ENCODE measurements at regions not wholly inside any gene's neighbourhood (a gene's known extent, or its start where the extent isn't known, plus 50 kb on each side); places are given as distances from the start of the nearest gene placed in this dataset.

DNA sequence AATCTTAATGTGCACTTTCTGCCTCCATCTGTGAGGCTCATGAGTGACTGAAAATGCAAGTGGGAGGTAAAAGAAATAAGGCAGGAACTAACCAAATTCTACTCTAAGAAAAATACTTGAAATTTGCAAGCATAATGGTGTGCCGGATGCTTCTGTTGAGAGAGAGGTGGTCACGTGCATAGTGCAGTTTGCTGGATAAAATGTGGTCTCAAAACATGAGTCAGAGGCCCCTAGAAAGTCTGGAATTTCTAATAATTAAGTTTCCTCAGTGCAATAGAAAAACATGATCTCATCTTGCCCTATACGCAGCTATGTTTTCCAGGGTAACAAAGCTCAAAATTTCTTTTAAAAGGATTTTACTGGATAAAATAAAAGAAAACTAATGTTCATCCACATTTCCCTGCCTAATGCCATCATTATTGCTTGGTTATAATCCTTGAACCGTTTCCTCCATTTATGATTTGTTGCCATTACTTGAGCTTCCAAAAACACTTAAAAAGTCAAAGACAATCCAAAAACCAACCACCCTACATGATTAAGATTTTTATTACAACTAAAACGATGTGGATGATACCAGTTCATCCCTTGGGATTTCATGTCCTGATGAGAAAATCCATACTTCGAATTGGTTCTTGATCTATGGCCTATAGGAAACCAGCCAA, 351.7 kb upstream of the ARID1B start (continued):
- TF ChIP-seq CREB1 (CRISPR knock-in tag; IDR thresholded peaks at IDR 0.05; ENCODE audit: low read depth): no peak

DNA sequence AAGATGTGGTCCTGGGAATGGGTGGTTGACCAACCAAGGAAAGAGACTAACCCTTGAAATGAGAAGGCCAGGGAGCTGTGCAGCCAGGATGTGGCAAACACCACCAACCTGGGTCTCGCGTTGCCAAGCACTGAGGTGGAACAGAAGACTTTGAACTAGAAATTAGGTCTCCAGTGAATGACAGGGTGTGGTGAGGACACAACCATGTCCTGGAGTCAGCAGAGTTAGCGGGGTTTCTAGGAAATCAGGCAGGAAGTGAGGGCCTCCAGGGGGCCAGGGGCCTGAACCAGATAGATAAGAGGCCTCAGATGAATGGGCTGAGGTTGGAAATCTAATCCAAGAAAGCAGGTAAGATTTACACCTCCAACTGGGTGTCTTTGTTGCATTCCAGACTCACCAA, 353.3 kb upstream of the ARID1B start:
- H3F3A ChIP-seq (replicated peaks; ENCODE audit: low read depth): no peaks in the 10 kb centered on the region
- H3K79me2 ChIP-seq (replicated peaks; ENCODE audit: insufficient read depth): no peaks in the 10 kb centered on the region
- no peak overlapping the region for H3K4me2 ChIP-seq
- no peaks in the 10 kb centered on the region for H3K4me1 Mint-ChIP-seq
- no peak overlapping the region for H2AFZ ChIP-seq
- peaks cover 31% of the 10 kb centered on the region for H3K9me3 Mint-ChIP-seq
- H3K4me3 ChIP-seq: no peak overlapping the region
- peaks cover 1% of the 10 kb centered on the region for H3K27me3 Mint-ChIP-seq (ENCODE audit: insufficient read depth, low read depth, poor library complexity)
- no peak overlapping the region for H3K27ac ChIP-seq (ENCODE audit: low read depth)
- no peak overlapping the region for H3K4me3 Mint-ChIP-seq
- H4K20me1 ChIP-seq (replicated peaks; ENCODE audit: insufficient read depth): no peaks in the 10 kb centered on the region
- no peak for ATAC-seq
- no peaks in the 10 kb centered on the region for H3K36me3 ChIP-seq (ENCODE audit: insufficient read depth)
- DNase-seq (ENCODE audit: low spot score): no peak
- H3K27me3 ChIP-seq (ENCODE audit: insufficient read depth): no peaks in the 10 kb centered on the region
- H3K27ac Mint-ChIP-seq: no peak overlapping the region
- TF ChIP-seq STAT1 (IDR thresholded peaks at IDR 0.05; ENCODE audit: unreplicated experiment) (no peak), JUNB (IDR thresholded peaks at IDR 0.05; ENCODE audit: unreplicated experiment) (no peak), POLR2AphosphoS5 (IDR thresholded peaks at IDR 0.05; ENCODE audit: low read depth) (no peak), ZNF331 (CRISPR knock-in tag; IDR thresholded peaks at IDR 0.05; ENCODE audit: low read depth) (no peak), EZH2 (IDR thresholded peaks at IDR 0.05; ENCODE audit: low read depth, unreplicated experiment) (no peak), EZH2phosphoT487 (IDR thresholded peaks at IDR 0.05; ENCODE audit: unreplicated experiment) (no peak), CREB1 (CRISPR knock-in tag; IDR thresholded peaks at IDR 0.05; ENCODE audit: low read depth) (no peak), ZNF114 (CRISPR knock-in tag; IDR thresholded peaks at IDR 0.05) (no peak), NANOG (IDR thresholded peaks at IDR 0.05; ENCODE audit: borderline replicate concordance) (no peak)
- TF ChIP-seq, protein P1, sequence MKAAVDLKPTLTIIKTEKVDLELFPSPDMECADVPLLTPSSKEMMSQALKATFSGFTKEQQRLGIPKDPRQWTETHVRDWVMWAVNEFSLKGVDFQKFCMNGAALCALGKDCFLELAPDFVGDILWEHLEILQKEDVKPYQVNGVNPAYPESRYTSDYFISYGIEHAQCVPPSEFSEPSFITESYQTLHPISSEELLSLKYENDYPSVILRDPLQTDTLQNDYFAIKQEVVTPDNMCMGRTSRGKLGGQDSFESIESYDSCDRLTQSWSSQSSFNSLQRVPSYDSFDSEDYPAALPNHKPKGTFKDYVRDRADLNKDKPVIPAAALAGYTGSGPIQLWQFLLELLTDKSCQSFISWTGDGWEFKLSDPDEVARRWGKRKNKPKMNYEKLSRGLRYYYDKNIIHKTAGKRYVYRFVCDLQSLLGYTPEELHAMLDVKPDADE (IDR thresholded peaks at IDR 0.05): no peak
- TF ChIP-seq, protein P2, sequence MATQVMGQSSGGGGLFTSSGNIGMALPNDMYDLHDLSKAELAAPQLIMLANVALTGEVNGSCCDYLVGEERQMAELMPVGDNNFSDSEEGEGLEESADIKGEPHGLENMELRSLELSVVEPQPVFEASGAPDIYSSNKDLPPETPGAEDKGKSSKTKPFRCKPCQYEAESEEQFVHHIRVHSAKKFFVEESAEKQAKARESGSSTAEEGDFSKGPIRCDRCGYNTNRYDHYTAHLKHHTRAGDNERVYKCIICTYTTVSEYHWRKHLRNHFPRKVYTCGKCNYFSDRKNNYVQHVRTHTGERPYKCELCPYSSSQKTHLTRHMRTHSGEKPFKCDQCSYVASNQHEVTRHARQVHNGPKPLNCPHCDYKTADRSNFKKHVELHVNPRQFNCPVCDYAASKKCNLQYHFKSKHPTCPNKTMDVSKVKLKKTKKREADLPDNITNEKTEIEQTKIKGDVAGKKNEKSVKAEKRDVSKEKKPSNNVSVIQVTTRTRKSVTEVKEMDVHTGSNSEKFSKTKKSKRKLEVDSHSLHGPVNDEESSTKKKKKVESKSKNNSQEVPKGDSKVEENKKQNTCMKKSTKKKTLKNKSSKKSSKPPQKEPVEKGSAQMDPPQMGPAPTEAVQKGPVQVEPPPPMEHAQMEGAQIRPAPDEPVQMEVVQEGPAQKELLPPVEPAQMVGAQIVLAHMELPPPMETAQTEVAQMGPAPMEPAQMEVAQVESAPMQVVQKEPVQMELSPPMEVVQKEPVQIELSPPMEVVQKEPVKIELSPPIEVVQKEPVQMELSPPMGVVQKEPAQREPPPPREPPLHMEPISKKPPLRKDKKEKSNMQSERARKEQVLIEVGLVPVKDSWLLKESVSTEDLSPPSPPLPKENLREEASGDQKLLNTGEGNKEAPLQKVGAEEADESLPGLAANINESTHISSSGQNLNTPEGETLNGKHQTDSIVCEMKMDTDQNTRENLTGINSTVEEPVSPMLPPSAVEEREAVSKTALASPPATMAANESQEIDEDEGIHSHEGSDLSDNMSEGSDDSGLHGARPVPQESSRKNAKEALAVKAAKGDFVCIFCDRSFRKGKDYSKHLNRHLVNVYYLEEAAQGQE (IDR thresholded peaks at IDR 0.05; ENCODE audit: unreplicated experiment): no peak
- TF ChIP-seq, protein P3, sequence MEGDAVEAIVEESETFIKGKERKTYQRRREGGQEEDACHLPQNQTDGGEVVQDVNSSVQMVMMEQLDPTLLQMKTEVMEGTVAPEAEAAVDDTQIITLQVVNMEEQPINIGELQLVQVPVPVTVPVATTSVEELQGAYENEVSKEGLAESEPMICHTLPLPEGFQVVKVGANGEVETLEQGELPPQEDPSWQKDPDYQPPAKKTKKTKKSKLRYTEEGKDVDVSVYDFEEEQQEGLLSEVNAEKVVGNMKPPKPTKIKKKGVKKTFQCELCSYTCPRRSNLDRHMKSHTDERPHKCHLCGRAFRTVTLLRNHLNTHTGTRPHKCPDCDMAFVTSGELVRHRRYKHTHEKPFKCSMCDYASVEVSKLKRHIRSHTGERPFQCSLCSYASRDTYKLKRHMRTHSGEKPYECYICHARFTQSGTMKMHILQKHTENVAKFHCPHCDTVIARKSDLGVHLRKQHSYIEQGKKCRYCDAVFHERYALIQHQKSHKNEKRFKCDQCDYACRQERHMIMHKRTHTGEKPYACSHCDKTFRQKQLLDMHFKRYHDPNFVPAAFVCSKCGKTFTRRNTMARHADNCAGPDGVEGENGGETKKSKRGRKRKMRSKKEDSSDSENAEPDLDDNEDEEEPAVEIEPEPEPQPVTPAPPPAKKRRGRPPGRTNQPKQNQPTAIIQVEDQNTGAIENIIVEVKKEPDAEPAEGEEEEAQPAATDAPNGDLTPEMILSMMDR (conservative IDR thresholded peaks at IDR 0.05; ENCODE audit: low read depth in 2 of 2): no peak
- TF ChIP-seq, protein P4, sequence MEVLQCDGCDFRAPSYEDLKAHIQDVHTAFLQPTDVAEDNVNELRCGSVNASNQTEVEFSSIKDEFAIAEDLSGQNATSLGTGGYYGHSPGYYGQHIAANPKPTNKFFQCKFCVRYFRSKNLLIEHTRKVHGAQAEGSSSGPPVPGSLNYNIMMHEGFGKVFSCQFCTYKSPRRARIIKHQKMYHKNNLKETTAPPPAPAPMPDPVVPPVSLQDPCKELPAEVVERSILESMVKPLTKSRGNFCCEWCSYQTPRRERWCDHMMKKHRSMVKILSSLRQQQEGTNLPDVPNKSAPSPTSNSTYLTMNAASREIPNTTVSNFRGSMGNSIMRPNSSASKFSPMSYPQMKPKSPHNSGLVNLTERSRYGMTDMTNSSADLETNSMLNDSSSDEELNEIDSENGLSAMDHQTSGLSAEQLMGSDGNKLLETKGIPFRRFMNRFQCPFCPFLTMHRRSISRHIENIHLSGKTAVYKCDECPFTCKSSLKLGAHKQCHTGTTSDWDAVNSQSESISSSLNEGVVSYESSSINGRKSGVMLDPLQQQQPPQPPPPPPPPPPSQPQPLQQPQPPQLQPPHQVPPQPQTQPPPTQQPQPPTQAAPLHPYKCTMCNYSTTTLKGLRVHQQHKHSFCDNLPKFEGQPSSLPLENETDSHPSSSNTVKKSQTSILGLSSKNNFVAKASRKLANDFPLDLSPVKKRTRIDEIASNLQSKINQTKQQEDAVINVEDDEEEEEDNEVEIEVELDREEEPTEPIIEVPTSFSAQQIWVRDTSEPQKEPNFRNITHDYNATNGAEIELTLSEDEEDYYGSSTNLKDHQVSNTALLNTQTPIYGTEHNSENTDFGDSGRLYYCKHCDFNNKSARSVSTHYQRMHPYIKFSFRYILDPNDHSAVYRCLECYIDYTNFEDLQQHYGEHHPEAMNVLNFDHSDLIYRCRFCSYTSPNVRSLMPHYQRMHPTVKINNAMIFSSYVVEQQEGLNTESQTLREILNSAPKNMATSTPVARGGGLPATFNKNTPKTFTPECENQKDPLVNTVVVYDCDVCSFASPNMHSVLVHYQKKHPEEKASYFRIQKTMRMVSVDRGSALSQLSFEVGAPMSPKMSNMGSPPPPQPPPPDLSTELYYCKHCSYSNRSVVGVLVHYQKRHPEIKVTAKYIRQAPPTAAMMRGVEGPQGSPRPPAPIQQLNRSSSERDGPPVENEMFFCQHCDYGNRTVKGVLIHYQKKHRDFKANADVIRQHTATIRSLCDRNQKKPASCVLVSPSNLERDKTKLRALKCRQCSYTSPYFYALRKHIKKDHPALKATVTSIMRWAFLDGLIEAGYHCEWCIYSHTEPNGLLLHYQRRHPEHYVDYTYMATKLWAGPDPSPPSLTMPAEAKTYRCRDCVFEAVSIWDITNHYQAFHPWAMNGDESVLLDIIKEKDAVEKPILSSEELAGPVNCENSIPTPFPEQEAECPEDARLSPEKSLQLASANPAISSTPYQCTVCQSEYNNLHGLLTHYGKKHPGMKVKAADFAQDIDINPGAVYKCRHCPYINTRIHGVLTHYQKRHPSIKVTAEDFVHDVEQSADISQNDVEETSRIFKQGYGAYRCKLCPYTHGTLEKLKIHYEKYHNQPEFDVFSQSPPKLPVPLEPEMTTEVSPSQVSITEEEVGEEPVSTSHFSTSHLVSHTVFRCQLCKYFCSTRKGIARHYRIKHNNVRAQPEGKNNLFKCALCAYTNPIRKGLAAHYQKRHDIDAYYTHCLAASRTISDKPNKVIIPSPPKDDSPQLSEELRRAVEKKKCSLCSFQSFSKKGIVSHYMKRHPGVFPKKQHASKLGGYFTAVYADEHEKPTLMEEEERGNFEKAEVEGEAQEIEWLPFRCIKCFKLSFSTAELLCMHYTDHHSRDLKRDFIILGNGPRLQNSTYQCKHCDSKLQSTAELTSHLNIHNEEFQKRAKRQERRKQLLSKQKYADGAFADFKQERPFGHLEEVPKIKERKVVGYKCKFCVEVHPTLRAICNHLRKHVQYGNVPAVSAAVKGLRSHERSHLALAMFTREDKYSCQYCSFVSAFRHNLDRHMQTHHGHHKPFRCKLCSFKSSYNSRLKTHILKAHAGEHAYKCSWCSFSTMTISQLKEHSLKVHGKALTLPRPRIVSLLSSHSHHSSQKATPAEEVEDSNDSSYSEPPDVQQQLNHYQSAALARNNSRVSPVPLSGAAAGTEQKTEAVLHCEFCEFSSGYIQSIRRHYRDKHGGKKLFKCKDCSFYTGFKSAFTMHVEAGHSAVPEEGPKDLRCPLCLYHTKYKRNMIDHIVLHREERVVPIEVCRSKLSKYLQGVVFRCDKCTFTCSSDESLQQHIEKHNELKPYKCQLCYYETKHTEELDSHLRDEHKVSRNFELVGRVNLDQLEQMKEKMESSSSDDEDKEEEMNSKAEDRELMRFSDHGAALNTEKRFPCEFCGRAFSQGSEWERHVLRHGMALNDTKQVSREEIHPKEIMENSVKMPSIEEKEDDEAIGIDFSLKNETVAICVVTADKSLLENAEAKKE (CRISPR knock-in tag; IDR thresholded peaks at IDR 0.05): no peak
- H3K4me1 ChIP-seq (ENCODE audit: insufficient read depth): no peaks in the 10 kb centered on the region
- peaks cover 13% of the 10 kb centered on the region for H3K9me2 ChIP-seq (ENCODE audit: insufficient read depth)
- peaks cover 12% of the 10 kb centered on the region; the same call in 2 of the 3 replicates for H3K36me3 Mint-ChIP-seq (ENCODE audit: low read depth)

Data from GM23338 (cell line).